Endothelial cell of umbilical vein (primary cell): ENCODE measurements at regions not wholly inside any gene's neighbourhood (a gene's known extent, or its start where the extent isn't known, plus 50 kb on each side); places are given as distances from the start of the nearest gene placed in this dataset.

Experiments
- BruUV-seq: library from RNA; stranded (reverse); fragments of 400-500 nt; replicated peaks from 2 replicates; lab custom pipeline; 2021; lab: Mats Ljungman, UMichigan
- CTCF ChIA-PET: fragments of 300-600, 350-600 bp; sonication (Branson Sonifier 250); formaldehyde crosslinking; loops from one replicate; lab custom pipeline; 2021; ENCODE audit warnings: antibody characterized with exemption, inconsistent platforms; lab: Charles Lee
- POLR2A ChIA-PET: fragments of 300-600, 350-600 bp; sonication (Branson Sonifier 250); formaldehyde crosslinking; loops from one replicate; lab custom pipeline; 2021; ENCODE audit warnings: antibody characterized with exemption, inconsistent platforms; lab: Charles Lee
- DNase-seq: peaks from one replicate; pipeline ENCODE4 v3.0.0-alpha.2; 2011; ENCODE audit warnings: low read depth, low spot score
- FAIRE-seq: peaks from 2 replicates; lab custom pipeline; 2011; peaks lifted over from hg19 to GRCh38; lab: Jason Lieb, UNC
- H2AFZ ChIP-seq: 2 replicates; pipeline ENCODE4 v1.6.0; 2012; ENCODE audit warnings: low read depth, low read length, control low read depth, inconsistent platforms
- H3K27ac ChIP-seq: 2 replicates; pipeline ENCODE4 v1.5.1; 2011; ENCODE audit warnings: low read depth, mild to moderate bottlenecking, control low read depth, low read length, moderate library complexity; ENCODE audit not compliant: insufficient read depth
- H3K27me3 ChIP-seq, 2 experiments: 2 replicates each; pipeline versions ENCODE4 v1.6.0 to v1.6.1; 2011; ENCODE audit warnings: low read length in 2 of 2, mixed read lengths in 1 of 2; ENCODE audit not compliant: control insufficient read depth in 2 of 2, insufficient read depth in 2 of 2
- H3K36me3 ChIP-seq, 2 experiments: 2 replicates in 1 of 2; 3 replicates in 1 of 2; pipeline ENCODE4 v1.5.1; 2011; ENCODE audit warnings: low read length in 2 of 2, mild to moderate bottlenecking in 1 of 2, moderate library complexity in 1 of 2; ENCODE audit not compliant: control insufficient read depth in 2 of 2, insufficient read depth in 2 of 2; ENCODE audit errors: extremely low read depth in 1 of 2
- H3K4me1 ChIP-seq: 3 replicates; pipeline ENCODE4 v1.5.1; 2011; ENCODE audit warnings: mild to moderate bottlenecking, low read length; ENCODE audit not compliant: control insufficient read depth, insufficient read depth; ENCODE audit errors: extremely low read depth
- H3K4me2 ChIP-seq: 2 replicates; pipeline ENCODE4 v1.6.1; 2011; ENCODE audit warnings: low read length, control low read depth, mixed read lengths; ENCODE audit not compliant: insufficient read depth
- H3K4me3 ChIP-seq, 3 experiments: fragments of 200-600 bp in 1 of 3; sonication (generic), shearing (Covaris generic) in 1 of 3; replicated peaks in 1 of 3; 2 replicates each; pipeline ENCODE4 v1.5.1; 2011 to 2016; ENCODE audit warnings: control low read depth in 3 of 3, low read length in 3 of 3, mild to moderate bottlenecking in 2 of 3, inconsistent platforms in 1 of 3, low read depth in 1 of 3, moderate library complexity in 1 of 3; ENCODE audit not compliant: insufficient read depth in 1 of 3
- H3K79me2 ChIP-seq: 2 replicates; pipeline ENCODE4 v1.6.0; 2012; ENCODE audit warnings: low read length, inconsistent platforms; ENCODE audit not compliant: control insufficient read depth, insufficient read depth
- H3K9ac ChIP-seq: replicated peaks from 2 replicates; pipeline ENCODE3; 2011; ENCODE audit warnings: low read length, control low read depth; ENCODE audit not compliant: insufficient read depth; ENCODE audit errors: extremely low read depth
- H3K9me1 ChIP-seq: replicated peaks from 3 replicates; pipeline ENCODE4 v1.6.0; 2011; ENCODE audit warnings: mild to moderate bottlenecking, low read length; ENCODE audit not compliant: control insufficient read depth, insufficient read depth; ENCODE audit errors: extremely low read depth
- H3K9me3 ChIP-seq: replicated peaks from 2 replicates; pipeline ENCODE4 v1.5.1; 2012; ENCODE audit warnings: low read length, inconsistent platforms; ENCODE audit not compliant: control insufficient read depth, insufficient read depth
- H4K20me1 ChIP-seq: replicated peaks from 2 replicates; pipeline ENCODE3; 2011; ENCODE audit warnings: mild to moderate bottlenecking, low read length; ENCODE audit not compliant: control insufficient read depth, insufficient read depth; ENCODE audit errors: extremely low read depth
- EZH2 ChIP-seq: IDR thresholded peaks from 2 replicates; pipeline ENCODE4 v1.6.1; 2012; ENCODE audit warnings: borderline replicate concordance, low read depth, mild to moderate bottlenecking, moderate library complexity, low read length, inconsistent platforms; ENCODE audit not compliant: severe bottlenecking
- FOS ChIP-seq: IDR thresholded peaks from 2 replicates; pipeline ENCODE4 v1.6.1; 2011; ENCODE audit warnings: mild to moderate bottlenecking, low read length, moderate library complexity, borderline replicate concordance; ENCODE audit not compliant: insufficient read depth
- GATA2 ChIP-seq: IDR thresholded peaks from 2 replicates; pipeline ENCODE4 v1.7.0; 2011; ENCODE audit warnings: low read depth, mild to moderate bottlenecking, moderate library complexity, mixed read lengths, low read length; ENCODE audit not compliant: insufficient read length, insufficient read depth
- JUN ChIP-seq: IDR thresholded peaks from 2 replicates; pipeline ENCODE4 v1.6.1; 2011; ENCODE audit warnings: borderline replicate concordance, low read depth; ENCODE audit not compliant: insufficient read length, insufficient read depth
- POLR2A ChIP-seq: IDR thresholded peaks from 2 replicates; pipeline ENCODE4 v1.6.1; 2012; ENCODE audit warnings: low read depth, mild to moderate bottlenecking, control low read depth, low read length
- POLR2AphosphoS5 ChIP-seq: IDR thresholded peaks from 2 replicates; pipeline ENCODE4 v1.6.1; 2012; ENCODE audit warnings: low read depth, mild to moderate bottlenecking, control low read depth, low read length, moderate library complexity; ENCODE audit not compliant: insufficient read depth
- dilution Hi-C: fragments of 300-500 bp; cut with MboI; formaldehyde crosslinking; loops from one replicate; pipeline ENCODE4 v1.15.0; 2019; ENCODE audit warnings: low sequenced_read_pairs; ENCODE audit not compliant: extremely low pct_ligation_motif_present
- intact Hi-C: fragments of 100-400 bp; cut with micrococcal nuclease; formaldehyde crosslinking; loops from one replicate; pipeline ENCODE4 v1.10.0; 2022
- TF ChIP-seq, protein P1 (sequence below), 2 donors: IDR thresholded peaks; 1 replicate in 1 of 2; 2 replicates in 1 of 2; pipeline ENCODE4 v1.5.1; 2011; ENCODE audit warnings: low read length in 2 of 2, mild to moderate bottlenecking in 2 of 2, moderate library complexity in 2 of 2, control low read depth in 1 of 2, inconsistent platforms in 1 of 2, low read depth in 1 of 2; ENCODE audit not compliant: insufficient read depth in 1 of 2; ENCODE audit errors: extremely low read depth in 1 of 2
- TF ChIP-seq, protein P2 (sequence below): IDR thresholded peaks from 2 replicates; pipeline ENCODE4 v1.6.1; 2011; ENCODE audit not compliant: insufficient read depth, insufficient read length

DNA sequence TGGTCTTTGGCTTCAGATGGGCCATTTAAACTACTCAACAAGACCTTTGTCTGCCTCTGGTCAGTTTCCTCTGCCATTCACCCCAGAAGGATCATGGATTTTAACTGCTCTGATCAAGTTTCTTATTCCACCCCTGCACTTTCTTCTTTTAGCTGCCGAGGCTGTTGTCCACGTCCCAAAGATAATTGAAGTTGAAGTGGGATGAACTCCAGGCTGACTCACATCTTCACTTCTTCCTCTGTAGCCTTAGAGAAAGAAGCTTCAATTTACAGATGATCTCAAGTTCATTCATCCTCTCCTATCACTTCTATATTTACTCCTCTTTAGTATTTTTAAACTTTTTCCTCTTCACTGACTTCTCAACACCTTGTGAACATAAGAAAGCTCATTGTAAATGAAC, 651.6 kb downstream of the UTRN start:
- TF ChIP-seq, protein P1, sequence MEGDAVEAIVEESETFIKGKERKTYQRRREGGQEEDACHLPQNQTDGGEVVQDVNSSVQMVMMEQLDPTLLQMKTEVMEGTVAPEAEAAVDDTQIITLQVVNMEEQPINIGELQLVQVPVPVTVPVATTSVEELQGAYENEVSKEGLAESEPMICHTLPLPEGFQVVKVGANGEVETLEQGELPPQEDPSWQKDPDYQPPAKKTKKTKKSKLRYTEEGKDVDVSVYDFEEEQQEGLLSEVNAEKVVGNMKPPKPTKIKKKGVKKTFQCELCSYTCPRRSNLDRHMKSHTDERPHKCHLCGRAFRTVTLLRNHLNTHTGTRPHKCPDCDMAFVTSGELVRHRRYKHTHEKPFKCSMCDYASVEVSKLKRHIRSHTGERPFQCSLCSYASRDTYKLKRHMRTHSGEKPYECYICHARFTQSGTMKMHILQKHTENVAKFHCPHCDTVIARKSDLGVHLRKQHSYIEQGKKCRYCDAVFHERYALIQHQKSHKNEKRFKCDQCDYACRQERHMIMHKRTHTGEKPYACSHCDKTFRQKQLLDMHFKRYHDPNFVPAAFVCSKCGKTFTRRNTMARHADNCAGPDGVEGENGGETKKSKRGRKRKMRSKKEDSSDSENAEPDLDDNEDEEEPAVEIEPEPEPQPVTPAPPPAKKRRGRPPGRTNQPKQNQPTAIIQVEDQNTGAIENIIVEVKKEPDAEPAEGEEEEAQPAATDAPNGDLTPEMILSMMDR (IDR thresholded peaks at IDR 0.05; ENCODE audit: extremely low read depth in 1 of 2, insufficient read depth in 1 of 2, low read depth in 1 of 2, low read length in 2 of 2) = no peak
- TF ChIP-seq POLR2AphosphoS5 (no peak), POLR2A (no peak), EZH2 (no peak), FOS (no peak), JUN (no peak), GATA2 (no peak)
- TF ChIP-seq, protein P2, sequence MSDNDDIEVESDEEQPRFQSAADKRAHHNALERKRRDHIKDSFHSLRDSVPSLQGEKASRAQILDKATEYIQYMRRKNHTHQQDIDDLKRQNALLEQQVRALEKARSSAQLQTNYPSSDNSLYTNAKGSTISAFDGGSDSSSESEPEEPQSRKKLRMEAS = no peak
- dilution Hi-C loops = no loop called here
- no peaks in the 10 kb centered on the region for H3K9me3 ChIP-seq
- H3K9ac ChIP-seq = no peak overlapping the region
- no peak overlapping the region for H3K27ac ChIP-seq
- intact Hi-C loops = loop anchor here (10.0 kb wide), 1 partner anchor 278 kb away; no protein-coding TSS in a partner anchor
- DNase-seq (no peak), FAIRE-seq (no peak)
- no peaks in the 10 kb centered on the region for H4K20me1 ChIP-seq
- no peak overlapping the region for H3K4me2 ChIP-seq
- no peaks in the 10 kb centered on the region for H3K79me2 ChIP-seq
- H2AFZ ChIP-seq = no peak overlapping the region
- POLR2A ChIA-PET = no interaction called here
- H3K27me3 ChIP-seq = no peaks in the 10 kb centered on the region
- H3K4me3 ChIP-seq = no peak overlapping the region
- BruUV-seq = no TSS peak
- H3K4me1 ChIP-seq = no peaks in the 10 kb centered on the region
- CTCF ChIA-PET = no interaction called here
- H3K36me3 ChIP-seq = no peaks in the 10 kb centered on the region
- H3K9me1 ChIP-seq = no peaks in the 10 kb centered on the region
